Psoas muscle (tissue), 7 donors: ENCODE measurements at regions not wholly inside any gene's neighbourhood (a gene's known extent, or its start where the extent isn't known, plus 50 kb on each side); places are given as distances from the start of the nearest gene placed in this dataset.

Experiments used
- ATAC-seq, 4 donors: fragments of 200-7000 bp; cut with Tn5 transposase; one replicate each; pipeline ENCODE4 v1.9.1; 2020; ENCODE audit warnings: moderate library complexity in 3 of 4, mild to moderate bottlenecking in 2 of 4
- DNase-seq, 2 donors: peaks; one replicate each; pipeline ENCODE4 v3.0.0-alpha.2; 2020
- H3K27ac ChIP-seq: fragments of 200-600 bp; one replicate; pipeline ENCODE4 v1.8.0; 2022
- H3K27me3 ChIP-seq, 3 donors: fragments of 200-600 bp in 1 of 3; one replicate each; pipeline versions ENCODE4 v1.6.1 to v1.8.0; 2013 to 2022; ENCODE audit warnings: low read length in 2 of 3, mild to moderate bottlenecking in 2 of 3, moderate library complexity in 1 of 3; ENCODE audit not compliant: insufficient read depth in 3 of 3
- H3K36me3 ChIP-seq, 2 donors: fragments of 200-600 bp in 1 of 2; one replicate each; pipeline versions ENCODE4 v1.6.1 to v1.8.0; 2013 to 2022; ENCODE audit warnings: low read depth in 1 of 2, mild to moderate bottlenecking in 1 of 2, moderate library complexity in 1 of 2; ENCODE audit not compliant: insufficient read depth in 1 of 2
- H3K4me1 ChIP-seq: fragments of 200-600 bp; one replicate; pipeline ENCODE4 v1.8.0; 2022
- H3K4me3 ChIP-seq: fragments of 200-600 bp; one replicate; pipeline ENCODE4 v1.8.0; 2022; ENCODE audit warnings: mild to moderate bottlenecking
- H3K9me3 ChIP-seq: fragments of 200-600 bp; one replicate; pipeline ENCODE4 v1.8.0; 2022
- WGBS, 3 donors: extraction: QIAGEN DNeasy Blood & Tissue Kit; methylation state at CpG; one replicate each; pipeline versions ENCODE4 v1.1.6 to v1.1.7; 2013; 5-methylcytosine and 5-hydroxymethylcytosine counted together
- intact Hi-C, 2 donors: fragments of 100-400 bp; cut with DNase I; formaldehyde crosslinking; loops; one replicate each; pipeline versions ENCODE4 v1.11.0 to v1.14.2; 2022
- TF ChIP-seq, protein P1 (sequence below): fragments of 200-600 bp; IDR thresholded peaks from one replicate; pipeline ENCODE4 v1.8.0; 2022; ENCODE audit warnings: antibody characterized with exemption
- donor health status: healthy with polysubstance abuse.
- donor health status: DM: no; HTN: no; CAD: no; lungs with moderate emphysema.
- donor health status: Bipolar disorder and iron deficiency.
- donor health status: healthy.
- donor health status: DM: yes; HTN: yes; CAD: no.
- donor health status: DM: no; HTN: no; CAD: no.
- donor health status: DM: yes; HTN: yes; CAD: no.

DNA sequence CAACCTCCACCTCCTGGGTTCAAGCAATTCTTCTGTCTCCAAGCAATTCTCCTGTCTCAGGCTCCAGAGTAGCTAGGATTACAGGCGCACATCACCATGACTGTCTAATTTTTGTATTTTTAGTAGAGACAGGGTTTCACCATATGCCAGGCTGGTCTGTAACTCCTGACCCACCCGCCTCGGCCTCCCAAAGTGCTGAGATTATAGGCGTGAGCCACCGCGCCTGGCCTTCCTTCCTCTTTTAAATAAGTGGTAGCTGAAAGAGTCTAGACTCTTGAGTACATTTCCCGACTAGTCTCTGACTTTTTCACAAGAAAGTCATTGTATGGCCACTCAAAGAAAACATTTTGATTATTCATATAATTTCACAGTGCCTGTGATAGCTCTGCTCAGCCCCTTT lies 636.2 kb upstream of the ANKRD30A start:
- H3K9me3 ChIP-seq = no peaks in the 10 kb centered on the region
- H3K27ac ChIP-seq = no peak overlapping the region
- intact Hi-C loops = no loop called here
- DNase-seq (no peak), ATAC-seq (no peak)
- whole genome bisulfite sequencing, 3 donors = 70 to 81% (median 78%) methylated on average over 7 of the region's 7 CpGs
- TF ChIP-seq, protein P1, sequence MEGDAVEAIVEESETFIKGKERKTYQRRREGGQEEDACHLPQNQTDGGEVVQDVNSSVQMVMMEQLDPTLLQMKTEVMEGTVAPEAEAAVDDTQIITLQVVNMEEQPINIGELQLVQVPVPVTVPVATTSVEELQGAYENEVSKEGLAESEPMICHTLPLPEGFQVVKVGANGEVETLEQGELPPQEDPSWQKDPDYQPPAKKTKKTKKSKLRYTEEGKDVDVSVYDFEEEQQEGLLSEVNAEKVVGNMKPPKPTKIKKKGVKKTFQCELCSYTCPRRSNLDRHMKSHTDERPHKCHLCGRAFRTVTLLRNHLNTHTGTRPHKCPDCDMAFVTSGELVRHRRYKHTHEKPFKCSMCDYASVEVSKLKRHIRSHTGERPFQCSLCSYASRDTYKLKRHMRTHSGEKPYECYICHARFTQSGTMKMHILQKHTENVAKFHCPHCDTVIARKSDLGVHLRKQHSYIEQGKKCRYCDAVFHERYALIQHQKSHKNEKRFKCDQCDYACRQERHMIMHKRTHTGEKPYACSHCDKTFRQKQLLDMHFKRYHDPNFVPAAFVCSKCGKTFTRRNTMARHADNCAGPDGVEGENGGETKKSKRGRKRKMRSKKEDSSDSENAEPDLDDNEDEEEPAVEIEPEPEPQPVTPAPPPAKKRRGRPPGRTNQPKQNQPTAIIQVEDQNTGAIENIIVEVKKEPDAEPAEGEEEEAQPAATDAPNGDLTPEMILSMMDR = no peak
- H3K36me3 ChIP-seq = no peaks in the 10 kb centered on the region
- no peaks in the 10 kb centered on the region for H3K4me1 ChIP-seq
- no peak overlapping the region for H3K4me3 ChIP-seq
- no peaks in the 10 kb centered on the region for H3K27me3 ChIP-seq

GRCh38 chr10:36488579-36488978 lies 636.8 kb upstream of the ANKRD30A start:
- Histone ChIP-seq H3K9me3 (no peaks in the 10 kb centered on the region), H3K4me1 (no peaks in the 10 kb centered on the region), H3K36me3 (no peaks in the 10 kb centered on the region), H3K27ac (no peak overlapping the region), H3K27me3 (no peaks in the 10 kb centered on the region), H3K4me3 (no peak overlapping the region)
- intact Hi-C loops = no loop called here
- ATAC-seq (no peak), DNase-seq (no peak)
- TF ChIP-seq, protein P1 = no peak
- WGBS, 3 donors = 64 to 69% (median 66%) methylated on average over 4 of the region's 4 CpGs

GRCh38 chr10:36479073-36479472 lies 646.3 kb upstream of the ANKRD30A start:
- Histone ChIP-seq H3K9me3 (no peaks in the 10 kb centered on the region), H3K4me1 (no peaks in the 10 kb centered on the region), H3K27me3 (no peaks in the 10 kb centered on the region), H3K4me3 (no peak overlapping the region), H3K36me3 (no peaks in the 10 kb centered on the region), H3K27ac (no peak overlapping the region)
- TF ChIP-seq, protein P1 = no peak
- DNase-seq (no peak), ATAC-seq (no peak)
- intact Hi-C loops = no loop called here

GRCh38 chr10:36476399-36476798 lies 649.0 kb upstream of the ANKRD30A start:
- Histone ChIP-seq H3K36me3 (no peaks in the 10 kb centered on the region), H3K9me3 (no peaks in the 10 kb centered on the region), H3K4me1 (no peaks in the 10 kb centered on the region), H3K27ac (no peak overlapping the region), H3K4me3 (no peak overlapping the region), H3K27me3 (no peaks in the 10 kb centered on the region)
- TF ChIP-seq, protein P1 = no peak
- ATAC-seq = no peak
- no peak for DNase-seq
- intact Hi-C loops = no loop called here
- 66 to 87% (median 77%) methylated on average over 5 of the region's 5 CpGs for WGBS, 3 donors

DNA sequence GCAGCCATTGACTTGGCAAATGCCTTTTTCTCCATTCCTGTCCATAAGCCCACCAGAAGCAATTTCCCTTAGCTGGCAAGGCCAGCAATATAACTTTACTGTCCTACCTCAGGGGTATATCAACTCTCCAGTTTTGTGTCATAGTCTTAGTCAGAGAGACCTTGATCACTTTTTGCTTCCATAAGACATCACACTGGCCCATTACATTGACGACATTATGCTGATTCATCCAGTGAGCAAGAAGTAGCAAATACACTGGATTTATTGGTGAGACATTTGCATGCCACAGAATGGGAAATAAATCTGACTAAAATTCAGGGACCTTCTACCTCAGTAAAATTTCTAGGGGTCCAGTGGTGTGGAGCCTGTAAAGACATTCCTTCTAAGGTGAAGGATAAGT lies 649.7 kb upstream of the ANKRD30A start:
- 94 to 100% (median 98%) methylated on average over 1 of the region's 1 CpG for WGBS, 3 donors
- TF ChIP-seq, protein P1 = no peak

More for the DNA sequence above, 649.7 kb upstream of the ANKRD30A start:
- Histone ChIP-seq H3K27ac (no peak overlapping the region), H3K9me3 (no peaks in the 10 kb centered on the region), H3K4me3 (no peak overlapping the region), H3K27me3 (no peaks in the 10 kb centered on the region), H3K4me1 (no peaks in the 10 kb centered on the region), H3K36me3 (no peaks in the 10 kb centered on the region)
- intact Hi-C loops = no loop called here
- no peak for ATAC-seq
- no peak for DNase-seq
